ENCODE measurements at regions not wholly inside any gene's neighbourhood (a gene's known extent, or its start where the extent isn't known, plus 50 kb on each side); places are given as distances from the start of the nearest gene placed in this dataset.

DNA sequence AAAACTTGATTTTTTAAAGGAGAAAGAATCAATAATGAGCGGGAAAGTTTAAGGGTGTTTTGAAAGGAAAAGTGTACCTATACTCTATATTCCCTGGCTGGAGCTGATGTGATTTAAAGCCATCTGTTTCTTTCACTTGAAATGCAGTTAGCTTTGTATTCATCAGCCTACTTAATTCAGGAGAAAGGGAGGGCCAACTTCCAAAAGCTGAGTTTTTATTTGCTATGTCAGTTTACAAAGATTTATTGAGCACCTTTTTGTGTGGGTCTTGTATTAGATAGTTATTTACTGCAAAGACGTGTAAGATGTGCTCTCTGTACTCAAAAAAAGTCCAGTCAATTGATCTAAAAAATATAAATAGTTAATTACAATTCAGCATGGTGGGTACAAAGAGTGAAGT is 176.2 kb upstream of the GOLIM4 start (continued):
- TF ChIP-seq, protein P1, sequence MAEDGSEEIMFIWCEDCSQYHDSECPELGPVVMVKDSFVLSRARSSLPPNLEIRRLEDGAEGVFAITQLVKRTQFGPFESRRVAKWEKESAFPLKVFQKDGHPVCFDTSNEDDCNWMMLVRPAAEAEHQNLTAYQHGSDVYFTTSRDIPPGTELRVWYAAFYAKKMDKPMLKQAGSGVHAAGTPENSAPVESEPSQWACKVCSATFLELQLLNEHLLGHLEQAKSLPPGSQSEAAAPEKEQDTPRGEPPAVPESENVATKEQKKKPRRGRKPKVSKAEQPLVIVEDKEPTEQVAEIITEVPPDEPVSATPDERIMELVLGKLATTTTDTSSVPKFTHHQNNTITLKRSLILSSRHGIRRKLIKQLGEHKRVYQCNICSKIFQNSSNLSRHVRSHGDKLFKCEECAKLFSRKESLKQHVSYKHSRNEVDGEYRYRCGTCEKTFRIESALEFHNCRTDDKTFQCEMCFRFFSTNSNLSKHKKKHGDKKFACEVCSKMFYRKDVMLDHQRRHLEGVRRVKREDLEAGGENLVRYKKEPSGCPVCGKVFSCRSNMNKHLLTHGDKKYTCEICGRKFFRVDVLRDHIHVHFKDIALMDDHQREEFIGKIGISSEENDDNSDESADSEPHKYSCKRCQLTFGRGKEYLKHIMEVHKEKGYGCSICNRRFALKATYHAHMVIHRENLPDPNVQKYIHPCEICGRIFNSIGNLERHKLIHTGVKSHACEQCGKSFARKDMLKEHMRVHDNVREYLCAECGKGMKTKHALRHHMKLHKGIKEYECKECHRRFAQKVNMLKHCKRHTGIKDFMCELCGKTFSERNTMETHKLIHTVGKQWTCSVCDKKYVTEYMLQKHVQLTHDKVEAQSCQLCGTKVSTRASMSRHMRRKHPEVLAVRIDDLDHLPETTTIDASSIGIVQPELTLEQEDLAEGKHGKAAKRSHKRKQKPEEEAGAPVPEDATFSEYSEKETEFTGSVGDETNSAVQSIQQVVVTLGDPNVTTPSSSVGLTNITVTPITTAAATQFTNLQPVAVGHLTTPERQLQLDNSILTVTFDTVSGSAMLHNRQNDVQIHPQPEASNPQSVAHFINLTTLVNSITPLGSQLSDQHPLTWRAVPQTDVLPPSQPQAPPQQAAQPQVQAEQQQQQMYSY (CRISPR knock-in tag; IDR thresholded peaks at IDR 0.05): no peak
- no peak for TF ChIP-seq HOXD1 (CRISPR knock-in tag; IDR thresholded peaks at IDR 0.05)
- no peak for TF ChIP-seq ZSCAN21 (CRISPR knock-in tag; IDR thresholded peaks at IDR 0.05; ENCODE audit: borderline replicate concordance)

DNA sequence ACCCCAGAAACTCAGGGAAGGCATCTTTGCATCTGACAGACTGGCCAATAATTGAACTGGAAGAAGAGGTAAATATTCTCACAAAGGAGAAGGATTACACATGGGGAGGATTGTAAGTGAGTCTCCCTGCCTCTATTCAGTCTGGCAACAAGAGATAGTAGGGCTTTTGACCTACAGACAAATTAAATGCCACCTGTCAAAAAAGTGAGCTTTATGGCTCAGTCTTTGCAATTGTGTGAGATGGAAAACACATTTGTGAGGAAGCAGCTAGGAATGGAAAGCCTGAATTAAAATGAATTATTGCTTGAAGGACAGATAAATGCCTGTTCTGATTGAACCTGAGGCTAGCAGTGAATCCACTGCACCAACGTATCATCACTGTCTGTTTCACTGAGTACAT is 173.3 kb upstream of the GOLIM4 start:
- Histone ChIP-seq H3K27ac (ENCODE audit: extremely low read length, insufficient read depth, low read length) (no peak overlapping the region), H3K27me3 (ENCODE audit: control insufficient read depth in 1 of 2, insufficient read depth in 2 of 2, low read length in 2 of 2) (no peaks in the 10 kb centered on the region; a peak in 1 of 5 replicates), H3K4me2 (ENCODE audit: low read depth, low read length) (no peak overlapping the region), H3K9ac (ENCODE audit: insufficient read depth, low read depth, low read length) (no peak overlapping the region), H4K20me1 (ENCODE audit: insufficient read depth, low read length) (no peaks in the 10 kb centered on the region), H3K4me3 (replicated peaks in 1 of 3; ENCODE audit: insufficient read depth in 1 of 3, low read depth in 2 of 3, low read length in 3 of 3) (no peak overlapping the region), H2AFZ (ENCODE audit: low read length) (no peak overlapping the region), H3K4me1 (ENCODE audit: insufficient read depth, low read length) (no peaks in the 10 kb centered on the region), H3K36me3 (replicated peaks in 1 of 2; ENCODE audit: control insufficient read depth in 1 of 2, insufficient read depth in 2 of 2, low read length in 2 of 2) (no peaks in the 10 kb centered on the region), H3K79me2 (ENCODE audit: insufficient read depth, low read length) (no peaks in the 10 kb centered on the region), H3K9me3 (ENCODE audit: low read length) (no peaks in the 10 kb centered on the region)
- FAIRE-seq: no peak
- BruUV-seq (replicated peaks): no TSS peak
- ChIA-PET POLR2A (no interaction called here), CTCF (ENCODE audit: low intra/inter-chr PET ratio, low total read pairs) (no interaction called here)
- ATAC-seq: no peak
- no peak for DNase-seq (ENCODE audit: low spot score)
- intact Hi-C loops (cut with micrococcal nuclease; ENCODE audit: unreplicated experiment): no loop called here
- 0% methylated on average over 1 of the region's 1 CpG for WGBS (ENCODE audit: low lambda C conversion rate)
- in situ Hi-C loops (cut with HindIII; ENCODE audit: extremely low pct_ligation_motif_present, low pct_unique_long_range_greater_than_20kb): no loop called here
- TF ChIP-seq BRD4 (CRISPR knock-in tag; IDR thresholded peaks at IDR 0.05): no peak
- TF ChIP-seq CHD4 (IDR thresholded peaks at IDR 0.05; ENCODE audit: borderline replicate concordance, low read length): no peak
- TF ChIP-seq CBFB (CRISPR knock-in tag; IDR thresholded peaks at IDR 0.05): no peak
- TF ChIP-seq SRY (CRISPR knock-in tag; IDR thresholded peaks at IDR 0.05): no peak
- no peak for TF ChIP-seq MED1 (CRISPR knock-in tag; IDR thresholded peaks at IDR 0.05)
- TF ChIP-seq HDAC6 (IDR thresholded peaks at IDR 0.05; ENCODE audit: low read depth, low read length): no peak
- TF ChIP-seq, protein P2, sequence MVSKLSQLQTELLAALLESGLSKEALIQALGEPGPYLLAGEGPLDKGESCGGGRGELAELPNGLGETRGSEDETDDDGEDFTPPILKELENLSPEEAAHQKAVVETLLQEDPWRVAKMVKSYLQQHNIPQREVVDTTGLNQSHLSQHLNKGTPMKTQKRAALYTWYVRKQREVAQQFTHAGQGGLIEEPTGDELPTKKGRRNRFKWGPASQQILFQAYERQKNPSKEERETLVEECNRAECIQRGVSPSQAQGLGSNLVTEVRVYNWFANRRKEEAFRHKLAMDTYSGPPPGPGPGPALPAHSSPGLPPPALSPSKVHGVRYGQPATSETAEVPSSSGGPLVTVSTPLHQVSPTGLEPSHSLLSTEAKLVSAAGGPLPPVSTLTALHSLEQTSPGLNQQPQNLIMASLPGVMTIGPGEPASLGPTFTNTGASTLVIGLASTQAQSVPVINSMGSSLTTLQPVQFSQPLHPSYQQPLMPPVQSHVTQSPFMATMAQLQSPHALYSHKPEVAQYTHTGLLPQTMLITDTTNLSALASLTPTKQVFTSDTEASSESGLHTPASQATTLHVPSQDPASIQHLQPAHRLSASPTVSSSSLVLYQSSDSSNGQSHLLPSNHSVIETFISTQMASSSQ (IDR thresholded peaks at IDR 0.05; ENCODE audit: low read depth): no peak
- TF ChIP-seq, protein P2 (CRISPR knock-in tag; IDR thresholded peaks at IDR 0.05; ENCODE audit: borderline replicate concordance): no peak
- TF ChIP-seq MTA3 (CRISPR knock-in tag; IDR thresholded peaks at IDR 0.05): no peak
- TF ChIP-seq NFYB (CRISPR knock-in tag; IDR thresholded peaks at IDR 0.05): no peak
